ENCODE measurements at regions not wholly inside any gene's neighbourhood (a gene's known extent, or its start where the extent isn't known, plus 50 kb on each side); places are given as distances from the start of the nearest gene placed in this dataset.

- TF ChIP-seq MAX (IDR thresholded peaks at IDR 0.05) = no peak
- TF ChIP-seq TCF12 (IDR thresholded peaks at IDR 0.05; ENCODE audit: low read depth) = no peak
- no peak for TF ChIP-seq NFIC (IDR thresholded peaks at IDR 0.05)
- no peak for TF ChIP-seq YY1 (IDR thresholded peaks at IDR 0.05; ENCODE audit: low read depth)
- TF ChIP-seq FOXM1 (IDR thresholded peaks at IDR 0.05; ENCODE audit: borderline replicate concordance, low read depth) = no peak
- no peak for TF ChIP-seq ZBTB7A (IDR thresholded peaks at IDR 0.05; ENCODE audit: low read depth)
- no peak for TF ChIP-seq TAF1 (IDR thresholded peaks at IDR 0.05; ENCODE audit: low read depth)
- TF ChIP-seq CEBPB (IDR thresholded peaks at IDR 0.05) = no peak
- no peak for TF ChIP-seq USF1 (IDR thresholded peaks at IDR 0.05)
- TF ChIP-seq EP300 (IDR thresholded peaks at IDR 0.05; ENCODE audit: borderline replicate concordance) = no peak
- no peak for TF ChIP-seq EGR1 (IDR thresholded peaks at IDR 0.05)
- TF ChIP-seq TEAD4 (IDR thresholded peaks at IDR 0.05) = no peak
- TF ChIP-seq CREB1 (IDR thresholded peaks at IDR 0.05; ENCODE audit: low read depth) = no peak
- TF ChIP-seq REST (IDR thresholded peaks at IDR 0.05; ENCODE audit: low read depth) = no peak
- TF ChIP-seq RAD21 (IDR thresholded peaks at IDR 0.05; ENCODE audit: low read depth) = no peak
These were observed 2701.7 kb downstream of the PCDH7 start for GRCh38 chr4:33421887-33422286.

- TF ChIP-seq USF1 (IDR thresholded peaks at IDR 0.05) (no peak), YY1 (IDR thresholded peaks at IDR 0.05; ENCODE audit: low read depth) (no peak), FOXM1 (IDR thresholded peaks at IDR 0.05; ENCODE audit: borderline replicate concordance, low read depth) (no peak), REST (IDR thresholded peaks at IDR 0.05; ENCODE audit: low read depth) (no peak), NFIC (IDR thresholded peaks at IDR 0.05) (no peak), EP300 (IDR thresholded peaks at IDR 0.05; ENCODE audit: borderline replicate concordance) (no peak), EGR1 (IDR thresholded peaks at IDR 0.05) (no peak), RAD21 (IDR thresholded peaks at IDR 0.05; ENCODE audit: low read depth) (no peak), CEBPB (IDR thresholded peaks at IDR 0.05) (no peak), CREB1 (IDR thresholded peaks at IDR 0.05; ENCODE audit: low read depth) (no peak), MAX (IDR thresholded peaks at IDR 0.05) (no peak), TAF1 (IDR thresholded peaks at IDR 0.05; ENCODE audit: low read depth) (no peak), ZBTB7A (IDR thresholded peaks at IDR 0.05; ENCODE audit: low read depth) (no peak), TEAD4 (IDR thresholded peaks at IDR 0.05) (no peak)
These were observed 2702.5 kb downstream of the PCDH7 start for GRCh38 chr4:33422656-33423055.

GRCh38 chr4:33425936-33426335, 2705.8 kb downstream of the PCDH7 start:
- TF ChIP-seq REST (IDR thresholded peaks at IDR 0.05; ENCODE audit: low read depth) (no peak), EP300 (IDR thresholded peaks at IDR 0.05; ENCODE audit: borderline replicate concordance) (no peak), USF1 (IDR thresholded peaks at IDR 0.05) (no peak), TCF12 (IDR thresholded peaks at IDR 0.05; ENCODE audit: low read depth) (no peak), NFIC (IDR thresholded peaks at IDR 0.05) (no peak), TEAD4 (IDR thresholded peaks at IDR 0.05) (no peak), YY1 (IDR thresholded peaks at IDR 0.05; ENCODE audit: low read depth) (no peak), TAF1 (IDR thresholded peaks at IDR 0.05; ENCODE audit: low read depth) (no peak), FOXM1 (IDR thresholded peaks at IDR 0.05; ENCODE audit: borderline replicate concordance, low read depth) (no peak), MAX (IDR thresholded peaks at IDR 0.05) (no peak), RAD21 (IDR thresholded peaks at IDR 0.05; ENCODE audit: low read depth) (no peak), CREB1 (IDR thresholded peaks at IDR 0.05; ENCODE audit: low read depth) (no peak), CEBPB (IDR thresholded peaks at IDR 0.05) (no peak), ZBTB7A (IDR thresholded peaks at IDR 0.05; ENCODE audit: low read depth) (no peak), EGR1 (IDR thresholded peaks at IDR 0.05) (no peak)
